ENCODE measurements at regions not wholly inside any gene's neighbourhood (a gene's known extent, or its start where the extent isn't known, plus 50 kb on each side); places are given as distances from the start of the nearest gene placed in this dataset.

DNA sequence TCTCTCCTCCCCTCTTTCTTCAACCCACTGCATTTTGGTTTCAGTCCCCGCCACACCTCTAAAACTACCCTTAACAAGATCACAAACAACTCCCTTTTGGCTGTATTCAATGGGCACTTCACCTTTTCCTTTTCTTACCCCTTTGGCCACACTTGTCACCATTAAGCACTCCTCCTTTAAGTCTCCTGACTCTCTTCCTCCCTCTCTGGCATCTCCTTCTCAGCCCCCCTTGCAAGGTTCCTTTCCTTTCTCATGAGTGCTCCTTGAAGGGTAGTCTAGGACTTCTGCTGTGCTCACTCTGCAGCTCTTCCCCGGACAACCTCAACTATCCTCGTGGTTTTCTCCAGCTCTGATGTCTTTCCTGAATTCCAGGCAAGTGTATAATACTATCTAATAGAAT is 103.7 kb downstream of the RPL22L1 start:
- Histone ChIP-seq H3K27ac (ENCODE audit: extremely low read depth, low read depth, low read length) (no peak overlapping the region), H3K4me3 (ENCODE audit: low read depth, low read length) (no peak overlapping the region), H3K4me1 (ENCODE audit: control insufficient read depth, insufficient read depth, low read length) (no peaks in the 10 kb centered on the region), H3K36me3 (ENCODE audit: control insufficient read depth in 2 of 2, insufficient read depth in 1 of 2, low read length in 2 of 2) (no peaks in the 10 kb centered on the region), H3K9me3 (ENCODE audit: control insufficient read depth, insufficient read depth, low read depth, low read length) (no peaks in the 10 kb centered on the region)
- POLR2A ChIA-PET = no interaction called here
- CTCF ChIA-PET = interaction anchor here (0.5 kb wide), 1 partner anchor 744 kb away, joined by 3 read pairs; no protein-coding TSS in a partner anchor
- TF ChIP-seq ZNF426 (tag by site-specific recombination; IDR thresholded peaks at IDR 0.05) = no peak
- TF ChIP-seq, protein P1, sequence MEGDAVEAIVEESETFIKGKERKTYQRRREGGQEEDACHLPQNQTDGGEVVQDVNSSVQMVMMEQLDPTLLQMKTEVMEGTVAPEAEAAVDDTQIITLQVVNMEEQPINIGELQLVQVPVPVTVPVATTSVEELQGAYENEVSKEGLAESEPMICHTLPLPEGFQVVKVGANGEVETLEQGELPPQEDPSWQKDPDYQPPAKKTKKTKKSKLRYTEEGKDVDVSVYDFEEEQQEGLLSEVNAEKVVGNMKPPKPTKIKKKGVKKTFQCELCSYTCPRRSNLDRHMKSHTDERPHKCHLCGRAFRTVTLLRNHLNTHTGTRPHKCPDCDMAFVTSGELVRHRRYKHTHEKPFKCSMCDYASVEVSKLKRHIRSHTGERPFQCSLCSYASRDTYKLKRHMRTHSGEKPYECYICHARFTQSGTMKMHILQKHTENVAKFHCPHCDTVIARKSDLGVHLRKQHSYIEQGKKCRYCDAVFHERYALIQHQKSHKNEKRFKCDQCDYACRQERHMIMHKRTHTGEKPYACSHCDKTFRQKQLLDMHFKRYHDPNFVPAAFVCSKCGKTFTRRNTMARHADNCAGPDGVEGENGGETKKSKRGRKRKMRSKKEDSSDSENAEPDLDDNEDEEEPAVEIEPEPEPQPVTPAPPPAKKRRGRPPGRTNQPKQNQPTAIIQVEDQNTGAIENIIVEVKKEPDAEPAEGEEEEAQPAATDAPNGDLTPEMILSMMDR (tag by site-specific recombination; IDR thresholded peaks at IDR 0.05) = no peak
- TF ChIP-seq ZNF175 (tag by site-specific recombination; IDR thresholded peaks at IDR 0.05) = no peak
- TF ChIP-seq ZSCAN23 (tag by site-specific recombination; IDR thresholded peaks at IDR 0.05) = no peak
- TF ChIP-seq WT1 (tag by site-specific recombination; IDR thresholded peaks at IDR 0.05) = no peak
- TF ChIP-seq ZNF302 (tag by site-specific recombination; IDR thresholded peaks at IDR 0.05; ENCODE audit: low read depth) = no peak

DNA sequence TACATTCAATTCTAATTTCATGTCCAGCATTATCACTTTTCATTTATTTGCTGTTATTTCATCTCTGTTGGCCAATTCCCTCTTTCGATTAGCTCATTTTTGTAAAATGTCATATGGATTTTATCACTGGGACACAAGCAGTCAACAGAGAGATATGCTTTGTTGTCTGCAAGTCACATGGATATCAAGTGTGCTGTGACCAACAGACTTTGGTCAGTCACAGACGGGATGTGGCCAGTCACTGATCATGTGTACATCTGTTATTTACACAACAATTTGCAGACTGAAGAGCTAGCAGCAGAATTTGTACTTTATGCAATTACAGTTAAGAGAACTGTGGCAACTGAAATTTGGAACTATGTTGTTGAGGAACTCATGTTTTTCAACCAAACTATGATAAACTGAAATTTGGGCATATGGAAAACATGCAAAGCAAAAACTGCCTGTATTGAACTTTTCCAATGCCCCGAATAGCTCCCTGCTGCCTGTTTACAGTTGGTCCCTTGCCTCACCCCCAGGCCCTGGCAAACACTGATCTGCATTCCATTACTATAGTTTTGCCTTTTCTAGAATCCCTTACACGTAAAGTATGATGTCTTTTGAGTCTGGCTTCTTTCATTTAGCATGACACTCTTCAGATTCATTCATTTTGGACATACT is 104.4 kb downstream of the RPL22L1 start:
- H3K36me3 ChIP-seq (ENCODE audit: control insufficient read depth in 2 of 2, insufficient read depth in 1 of 2, low read length in 2 of 2) = no peaks in the 10 kb centered on the region
- no peak for TF ChIP-seq ZNF274 (IDR thresholded peaks at IDR 0.05; ENCODE audit: low read length)
- TF ChIP-seq ZNF274 (tag by site-specific recombination; IDR thresholded peaks at IDR 0.05; ENCODE audit: borderline replicate concordance) = no peak
- CTCF ChIA-PET = interaction anchor here (0.5 to 1.1 kb wide), 3 partner anchors 15 to 744 kb away, joined by 3 read pairs; no protein-coding TSS in a partner anchor
- POLR2A ChIA-PET = no interaction called here
- H3K9me3 ChIP-seq (ENCODE audit: control insufficient read depth, insufficient read depth, low read depth, low read length) = no peaks in the 10 kb centered on the region
- no peaks in the 10 kb centered on the region for H3K4me1 ChIP-seq (ENCODE audit: control insufficient read depth, insufficient read depth, low read length)
- no peak overlapping the region for H3K27ac ChIP-seq (ENCODE audit: extremely low read depth, low read depth, low read length)
- H3K4me3 ChIP-seq (ENCODE audit: low read depth, low read length) = no peak overlapping the region

DNA sequence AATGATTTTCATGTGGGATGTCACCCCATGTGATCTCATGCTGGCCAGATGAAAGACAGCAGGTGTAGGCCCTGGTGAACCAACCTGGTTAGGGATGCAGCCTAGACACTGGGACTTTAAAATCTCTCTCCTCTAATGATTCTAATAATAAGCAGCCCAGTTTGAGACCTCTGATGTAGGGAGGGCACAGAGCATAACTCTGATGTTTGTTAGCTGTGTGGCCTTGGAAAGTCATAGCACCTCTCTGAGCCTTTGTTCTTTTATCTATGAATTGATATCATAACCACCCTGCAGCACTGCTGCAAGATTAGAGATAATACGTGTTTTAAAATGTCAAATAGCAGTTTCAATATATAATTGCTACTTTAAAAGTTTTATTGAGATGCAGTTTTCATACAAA is 106.0 kb downstream of the RPL22L1 start:
- Histone ChIP-seq H3K9me3 (ENCODE audit: control insufficient read depth, insufficient read depth, low read depth, low read length) (no peaks in the 10 kb centered on the region), H3K4me3 (ENCODE audit: low read depth, low read length) (no peak overlapping the region), H3K4me1 (ENCODE audit: control insufficient read depth, insufficient read depth, low read length) (no peaks in the 10 kb centered on the region), H3K36me3 (ENCODE audit: control insufficient read depth in 2 of 2, insufficient read depth in 1 of 2, low read length in 2 of 2) (no peaks in the 10 kb centered on the region), H3K27ac (ENCODE audit: extremely low read depth, low read depth, low read length) (no peak overlapping the region)
- TF ChIP-seq ZNF76 (tag by site-specific recombination; IDR thresholded peaks at IDR 0.05; ENCODE audit: borderline replicate concordance, low read depth) (no peak), MEIS1 (CRISPR knock-in tag; IDR thresholded peaks at IDR 0.05; ENCODE audit: borderline replicate concordance) (no peak), ZNF610 (tag by site-specific recombination; IDR thresholded peaks at IDR 0.05; ENCODE audit: borderline replicate concordance) (no peak), GLIS1 (tag by site-specific recombination; IDR thresholded peaks at IDR 0.05) (no peak), ZNF548 (tag by site-specific recombination; IDR thresholded peaks at IDR 0.05) (no peak), ZNF335 (tag by site-specific recombination; conservative IDR thresholded peaks at IDR 0.05) (no peak), ZNF558 (tag by site-specific recombination; IDR thresholded peaks at IDR 0.05) (no peak), ZNF660 (tag by site-specific recombination; IDR thresholded peaks at IDR 0.05) (no peak), ZNF664 (tag by site-specific recombination; IDR thresholded peaks at IDR 0.05) (no peak), SP7 (tag by site-specific recombination; IDR thresholded peaks at IDR 0.05) (no peak), ZNF544 (tag by site-specific recombination; IDR thresholded peaks at IDR 0.05) (no peak)
- TF ChIP-seq, protein P2, sequence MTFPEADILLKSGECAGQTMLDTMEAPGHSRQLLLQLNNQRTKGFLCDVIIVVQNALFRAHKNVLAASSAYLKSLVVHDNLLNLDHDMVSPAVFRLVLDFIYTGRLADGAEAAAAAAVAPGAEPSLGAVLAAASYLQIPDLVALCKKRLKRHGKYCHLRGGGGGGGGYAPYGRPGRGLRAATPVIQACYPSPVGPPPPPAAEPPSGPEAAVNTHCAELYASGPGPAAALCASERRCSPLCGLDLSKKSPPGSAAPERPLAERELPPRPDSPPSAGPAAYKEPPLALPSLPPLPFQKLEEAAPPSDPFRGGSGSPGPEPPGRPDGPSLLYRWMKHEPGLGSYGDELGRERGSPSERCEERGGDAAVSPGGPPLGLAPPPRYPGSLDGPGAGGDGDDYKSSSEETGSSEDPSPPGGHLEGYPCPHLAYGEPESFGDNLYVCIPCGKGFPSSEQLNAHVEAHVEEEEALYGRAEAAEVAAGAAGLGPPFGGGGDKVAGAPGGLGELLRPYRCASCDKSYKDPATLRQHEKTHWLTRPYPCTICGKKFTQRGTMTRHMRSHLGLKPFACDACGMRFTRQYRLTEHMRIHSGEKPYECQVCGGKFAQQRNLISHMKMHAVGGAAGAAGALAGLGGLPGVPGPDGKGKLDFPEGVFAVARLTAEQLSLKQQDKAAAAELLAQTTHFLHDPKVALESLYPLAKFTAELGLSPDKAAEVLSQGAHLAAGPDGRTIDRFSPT (tag by site-specific recombination; IDR thresholded peaks at IDR 0.05) = no peak
- CTCF ChIA-PET = no interaction called here
- POLR2A ChIA-PET = no interaction called here

Data from HEK293 (cell line).